ENCODE measurements at regions not wholly inside any gene's neighbourhood (a gene's known extent, or its start where the extent isn't known, plus 50 kb on each side); places are given as distances from the start of the nearest gene placed in this dataset.

GRCh38 chr18:79617511-79618500 is 61.8 kb upstream of the CTDP1 start:
- DNase-seq (ENCODE audit: low read depth, low spot score) = no peak
- in situ Hi-C loops (cut with HindIII; ENCODE audit: low pct_unique_long_range_greater_than_20kb, low sequenced_read_pairs) = no loop called here

GRCh38 chr18:79620576-79621165 is 58.9 kb upstream of the CTDP1 start:
- in situ Hi-C loops (cut with HindIII; ENCODE audit: low pct_unique_long_range_greater_than_20kb, low sequenced_read_pairs) = no loop called here
- DNase-seq (ENCODE audit: low read depth, low spot score) = no peak

GRCh38 chr18:79621501-79621900 is 58.1 kb upstream of the CTDP1 start:
- DNase-seq (ENCODE audit: low read depth, low spot score) = no peak
- in situ Hi-C loops (cut with HindIII; ENCODE audit: low pct_unique_long_range_greater_than_20kb, low sequenced_read_pairs) = no loop called here

GRCh38 chr18:79622004-79622403 is 57.6 kb upstream of the CTDP1 start:
- in situ Hi-C loops (cut with HindIII; ENCODE audit: low pct_unique_long_range_greater_than_20kb, low sequenced_read_pairs) = no loop called here
- no peak for DNase-seq (ENCODE audit: low read depth, low spot score)

GRCh38 chr18:79624356-79625170 is 55.0 kb upstream of the CTDP1 start:
- DNase-seq (ENCODE audit: low read depth, low spot score) = no peak
- in situ Hi-C loops (cut with HindIII; ENCODE audit: low pct_unique_long_range_greater_than_20kb, low sequenced_read_pairs) = no loop called here

GRCh38 chr18:79625195-79625923 is 54.2 kb upstream of the CTDP1 start:
- no peak for DNase-seq (ENCODE audit: low read depth, low spot score)
- in situ Hi-C loops (cut with HindIII; ENCODE audit: low pct_unique_long_range_greater_than_20kb, low sequenced_read_pairs) = no loop called here

- DNase-seq (ENCODE audit: low read depth, low spot score) = no peak
- in situ Hi-C loops (cut with HindIII; ENCODE audit: low pct_unique_long_range_greater_than_20kb, low sequenced_read_pairs) = no loop called here
These were observed 53.6 kb upstream of the CTDP1 start for GRCh38 chr18:79625924-79626561.

GRCh38 chr18:79626905-79627749 is 52.5 kb upstream of the CTDP1 start:
- in situ Hi-C loops (cut with HindIII; ENCODE audit: low pct_unique_long_range_greater_than_20kb, low sequenced_read_pairs) = no loop called here
- no peak for DNase-seq (ENCODE audit: low read depth, low spot score)

GRCh38 chr18:79627750-79628294 is 51.8 kb upstream of the CTDP1 start:
- in situ Hi-C loops (cut with HindIII; ENCODE audit: low pct_unique_long_range_greater_than_20kb, low sequenced_read_pairs) = no loop called here
- DNase-seq (ENCODE audit: low read depth, low spot score) = no peak

- DNase-seq (ENCODE audit: low read depth, low spot score) = no peak
- in situ Hi-C loops (cut with HindIII; ENCODE audit: low pct_unique_long_range_greater_than_20kb, low sequenced_read_pairs) = no loop called here
These were observed 51.0 kb upstream of the CTDP1 start for GRCh38 chr18:79628416-79629248.

- no peak for DNase-seq (ENCODE audit: low read depth, low spot score)
- in situ Hi-C loops (cut with HindIII; ENCODE audit: low pct_unique_long_range_greater_than_20kb, low sequenced_read_pairs) = no loop called here
These were observed 50.4 kb upstream of the CTDP1 start for GRCh38 chr18:79629249-79629558.

GRCh38 chr18:79629606-79630005 is 50.0 kb upstream of the CTDP1 start:
- DNase-seq (ENCODE audit: low read depth, low spot score) = no peak
- in situ Hi-C loops (cut with HindIII; ENCODE audit: low pct_unique_long_range_greater_than_20kb, low sequenced_read_pairs) = no loop called here

Data from SK-MEL-5 (cell line).